ENCODE measurements at regions not wholly inside any gene's neighbourhood (a gene's known extent, or its start where the extent isn't known, plus 50 kb on each side); places are given as distances from the start of the nearest gene placed in this dataset.

DNA sequence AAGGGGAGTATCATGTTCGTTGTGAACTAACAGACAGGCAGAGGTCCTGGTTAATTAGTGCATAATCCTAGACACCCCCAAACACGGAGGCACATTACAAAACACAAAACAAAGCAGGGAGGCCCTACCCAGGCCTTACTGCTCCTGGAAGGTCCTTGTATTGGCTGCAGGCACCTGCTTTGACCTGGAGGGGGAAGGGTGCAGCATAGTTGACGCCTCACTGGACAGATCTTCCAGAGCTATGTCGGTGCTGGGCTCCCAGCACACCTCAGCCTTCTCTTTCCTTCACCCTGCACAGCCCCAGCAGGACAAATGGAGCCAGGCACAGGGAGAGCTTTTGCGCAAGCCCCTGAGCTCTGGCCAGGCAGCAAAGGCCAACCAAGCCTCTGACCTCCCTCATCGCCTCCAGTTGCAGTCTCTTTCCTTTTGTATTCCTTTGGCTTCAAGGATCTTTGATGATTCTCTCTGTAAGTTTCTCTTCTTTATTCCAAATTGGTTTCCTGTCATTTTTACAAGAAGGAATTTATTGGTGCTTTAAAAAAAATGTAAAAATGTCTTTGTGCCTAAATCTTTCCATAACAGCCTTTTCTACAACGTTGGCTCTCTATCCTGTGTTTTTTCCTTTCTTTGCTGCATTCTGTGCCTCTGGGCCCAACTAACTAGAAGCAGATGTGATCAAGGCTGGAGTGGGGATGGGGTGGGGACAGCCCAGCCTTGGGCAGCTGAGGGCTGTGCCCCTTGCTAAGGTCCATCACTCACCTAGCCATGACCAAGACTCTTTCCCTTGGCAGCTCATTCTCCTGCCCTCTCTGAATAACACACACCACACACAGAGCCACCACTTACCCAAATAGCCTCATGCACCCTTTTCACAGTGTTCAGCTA, 317.1 kb upstream of the NPVF start:
- DNase-seq (ENCODE audit: low read depth in 1 of 2, low spot score in 1 of 2), result no peak

DNA sequence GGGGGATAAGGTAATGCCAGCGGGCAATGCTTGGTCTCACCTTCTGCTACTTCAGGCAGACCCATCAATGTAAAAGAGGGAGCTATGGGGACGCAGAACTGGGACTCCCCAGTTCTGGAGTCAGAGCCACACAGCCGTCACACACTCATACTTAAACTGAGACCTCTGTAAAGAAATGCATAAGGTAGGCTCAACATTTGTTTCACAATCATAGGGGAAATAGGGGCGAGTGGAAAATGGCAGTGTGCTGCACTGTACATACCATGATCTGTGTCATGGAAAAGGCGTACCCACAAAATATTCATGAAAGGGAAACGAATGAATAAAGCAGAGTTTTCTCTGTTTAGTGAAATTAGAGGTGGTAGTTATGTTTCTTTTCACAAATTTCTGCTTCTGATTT, 318.0 kb upstream of the NPVF start:
- DNase-seq (ENCODE audit: low read depth in 1 of 2, low spot score in 1 of 2), result no peak

DNA sequence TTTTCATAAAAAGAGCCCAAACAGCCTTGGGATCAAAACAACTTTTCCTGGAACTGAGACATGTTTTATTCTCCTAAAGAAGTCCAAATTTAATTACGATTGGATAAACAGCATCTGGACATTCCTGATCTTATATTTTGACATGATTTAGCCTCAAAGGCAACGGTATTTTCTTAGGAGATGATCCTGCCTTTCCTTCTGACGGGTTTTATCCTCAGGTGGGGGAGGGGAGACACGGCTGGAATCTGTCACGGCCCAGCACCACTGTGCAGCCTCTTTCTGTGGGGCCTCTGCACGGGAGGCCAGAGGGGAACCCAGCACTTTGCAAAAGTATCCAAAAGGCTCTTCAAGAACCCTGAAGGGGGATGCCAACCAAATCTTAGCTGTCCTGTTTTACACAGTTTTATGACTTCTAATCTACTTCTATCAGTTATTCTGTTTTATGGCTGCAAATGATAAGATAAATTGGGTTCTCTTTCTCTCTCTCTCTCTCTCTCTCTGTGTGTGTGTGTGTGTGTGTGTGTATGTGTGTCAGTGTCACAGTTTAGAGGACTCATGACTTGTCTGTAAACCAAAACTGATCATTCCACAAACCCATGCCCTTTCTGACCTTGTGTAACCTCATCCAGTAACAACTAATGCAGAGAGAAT, 321.1 kb upstream of the NPVF start:
- no peak for DNase-seq (ENCODE audit: low read depth in 1 of 2, low spot score in 1 of 2)

DNA sequence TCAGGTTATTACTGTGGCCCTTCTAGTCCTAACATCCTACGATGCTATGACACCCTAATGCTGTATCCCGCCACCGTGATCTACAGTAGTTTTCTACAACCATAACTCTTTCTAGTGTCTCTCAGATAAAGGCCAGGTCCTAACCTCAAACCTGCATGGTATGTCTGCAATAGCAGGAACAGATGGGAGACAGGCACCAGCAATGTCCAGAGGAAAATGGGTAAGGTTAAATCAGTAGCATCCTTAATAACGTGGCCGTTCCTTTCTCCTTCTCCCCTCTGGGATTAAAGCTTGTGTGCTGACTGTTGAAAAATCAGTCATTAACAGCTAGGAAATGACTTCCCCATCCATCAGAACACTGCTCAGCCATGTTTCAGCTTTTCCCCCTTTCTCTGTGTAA, 321.9 kb upstream of the NPVF start:
- no peak for DNase-seq (ENCODE audit: low read depth in 1 of 2, low spot score in 1 of 2)

DNA sequence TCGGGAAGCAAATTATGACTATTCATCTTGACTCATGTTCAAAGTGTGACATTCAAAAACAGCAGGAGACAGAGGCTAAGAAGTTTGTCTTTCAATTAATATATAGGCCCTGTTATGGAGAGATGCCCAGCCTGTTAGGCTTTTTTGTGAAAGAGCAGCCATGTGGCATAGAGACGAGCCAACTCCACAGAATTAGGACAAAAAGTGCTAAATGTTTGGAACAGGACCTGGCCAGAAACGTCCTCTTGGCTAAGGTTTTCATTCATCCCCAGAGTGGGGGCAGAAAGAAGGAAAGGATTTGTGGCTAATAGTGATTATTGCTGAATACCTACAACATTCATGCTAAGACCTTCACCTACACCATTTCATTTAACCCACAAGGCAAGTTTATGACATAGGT, 324.7 kb upstream of the NPVF start:
- no peak for DNase-seq (ENCODE audit: low read depth in 1 of 2, low spot score in 1 of 2)

DNA sequence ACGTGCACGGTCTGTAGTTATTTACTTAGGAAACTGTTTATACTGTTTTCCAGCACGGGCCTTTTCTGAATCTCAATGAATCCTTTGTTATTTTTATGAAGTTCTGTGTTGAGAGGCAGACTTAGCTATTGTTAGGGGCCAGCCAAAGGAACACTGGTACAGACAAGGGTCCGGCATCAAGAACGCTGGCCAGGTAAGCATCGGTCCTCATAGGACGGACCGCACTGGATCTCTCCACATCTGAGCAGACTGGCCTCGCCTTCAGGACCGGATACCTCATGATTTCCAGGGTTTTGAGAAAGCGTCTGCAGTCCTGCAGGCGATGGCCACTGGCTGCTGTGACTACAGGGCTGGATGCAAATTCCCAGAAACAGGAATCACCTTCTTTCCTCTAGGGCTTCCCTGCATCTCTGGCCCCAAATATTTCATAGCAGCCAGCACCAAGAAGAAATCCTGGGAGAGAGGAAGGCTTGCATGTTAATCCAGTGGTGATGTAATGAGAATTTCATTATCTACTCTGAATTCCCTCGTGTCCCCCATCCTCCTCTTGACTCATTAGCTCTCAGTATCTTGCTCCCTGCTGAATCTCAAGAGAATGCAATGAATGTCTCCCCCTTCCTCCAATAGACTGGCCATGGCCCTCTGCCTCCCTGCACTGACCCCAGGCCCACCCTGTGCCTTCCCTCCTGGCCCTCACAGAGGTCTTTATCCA, 325.4 kb upstream of the NPVF start:
- no peak for DNase-seq (ENCODE audit: low read depth in 1 of 2, low spot score in 1 of 2)

DNA sequence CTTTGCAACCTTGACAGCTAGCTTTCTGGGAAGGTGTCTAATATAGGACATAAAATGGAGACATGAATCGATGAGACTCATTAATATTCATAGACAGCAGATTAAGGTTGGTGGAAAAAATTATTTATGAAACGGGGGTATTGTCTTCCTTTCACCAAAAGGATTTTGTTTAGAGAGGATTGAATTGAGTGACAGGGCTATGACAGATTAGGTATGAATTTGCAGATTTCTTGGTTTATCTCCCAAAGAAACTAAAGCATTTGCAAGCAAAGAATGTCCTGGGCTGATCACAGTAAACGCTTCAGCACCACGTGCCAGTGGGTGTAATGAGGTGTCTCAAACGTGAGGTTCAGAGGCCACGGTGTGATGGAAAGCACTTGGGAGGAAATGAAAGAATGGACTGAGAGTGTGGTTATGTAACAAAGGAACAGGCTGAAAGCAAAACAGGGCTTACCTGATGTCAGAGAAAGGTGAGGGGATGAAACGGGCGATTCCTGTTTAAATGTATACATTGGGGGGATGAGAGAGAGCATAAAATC, 329.2 kb upstream of the NPVF start:
- no peak for DNase-seq (ENCODE audit: low read depth in 1 of 2, low spot score in 1 of 2)

DNA sequence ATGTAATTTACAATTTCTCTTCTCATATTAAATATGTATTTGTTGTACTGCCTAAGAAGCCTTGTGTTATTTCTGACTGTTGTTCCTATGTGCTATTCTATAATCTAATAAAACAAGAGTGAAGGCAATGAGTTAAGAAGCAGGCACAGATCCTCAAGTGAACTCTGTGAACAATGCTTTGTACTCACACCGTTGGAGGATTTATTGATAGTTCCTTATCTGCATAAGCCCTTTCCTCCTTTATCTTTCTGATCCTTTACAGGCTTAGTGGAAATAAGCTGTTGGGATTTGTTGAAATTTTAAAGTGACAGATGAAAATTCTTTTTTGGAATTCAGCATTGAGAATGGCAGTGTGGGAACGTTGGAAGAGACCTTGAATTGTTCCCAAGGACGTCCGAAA, 329.6 kb upstream of the NPVF start:
- DNase-seq (ENCODE audit: low read depth in 1 of 2, low spot score in 1 of 2), result no peak

DNA sequence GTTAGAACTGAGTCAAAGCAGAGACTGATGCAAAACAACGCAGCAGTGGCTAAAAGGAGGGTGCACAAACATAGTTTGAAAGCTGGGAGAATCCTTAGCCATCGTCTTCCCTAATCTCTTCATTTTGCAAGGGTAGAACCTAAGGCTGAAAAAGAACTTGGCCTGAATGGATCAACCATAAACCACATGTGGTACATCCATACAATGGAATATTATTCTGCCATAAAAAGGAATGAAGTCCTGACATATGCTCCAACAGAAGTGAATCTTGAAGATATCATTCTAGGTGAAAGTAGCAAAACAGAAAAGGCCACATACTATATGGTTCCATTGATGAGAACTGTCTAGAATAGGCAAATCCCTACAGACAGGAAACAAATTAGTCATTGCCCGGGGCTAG, 330.3 kb upstream of the NPVF start:
- no peak for DNase-seq (ENCODE audit: low read depth in 1 of 2, low spot score in 1 of 2)

DNA sequence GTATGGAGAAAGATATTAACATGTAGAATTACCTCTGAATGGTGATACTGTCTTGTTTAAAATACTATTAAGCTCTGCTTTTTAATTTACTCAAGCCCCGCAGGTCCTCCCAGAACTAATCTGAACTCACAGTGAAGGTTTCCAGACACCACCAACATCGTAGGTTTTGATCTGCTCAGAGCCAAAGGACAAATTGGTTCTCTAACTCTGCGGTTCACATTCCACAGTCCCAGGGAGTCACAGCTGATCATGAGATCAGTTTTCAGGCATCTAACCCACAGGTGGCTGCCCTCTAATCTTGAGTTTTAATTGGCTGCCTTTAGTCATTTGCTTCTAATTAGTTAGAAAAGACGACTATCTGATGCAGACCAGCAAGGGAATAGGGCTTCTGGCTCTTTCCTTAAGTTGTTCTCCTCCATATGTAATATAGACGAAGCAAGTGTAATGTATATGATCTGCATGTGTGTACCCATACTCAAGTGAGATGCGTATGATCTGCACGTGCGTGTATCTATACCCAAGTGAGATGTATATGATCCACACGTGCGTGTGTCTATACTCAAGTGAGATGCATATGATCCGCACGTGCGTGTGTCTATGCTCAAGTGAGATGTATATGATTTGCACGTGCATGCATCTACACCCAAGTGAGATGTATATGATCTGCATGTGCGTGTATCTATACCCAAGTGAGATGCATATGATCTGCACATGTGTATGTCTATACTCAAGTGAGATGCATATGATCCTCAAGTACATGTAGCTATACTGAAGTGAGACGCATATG, 331.5 kb upstream of the NPVF start:
- no peak for DNase-seq (ENCODE audit: low read depth in 1 of 2, low spot score in 1 of 2)

DNA sequence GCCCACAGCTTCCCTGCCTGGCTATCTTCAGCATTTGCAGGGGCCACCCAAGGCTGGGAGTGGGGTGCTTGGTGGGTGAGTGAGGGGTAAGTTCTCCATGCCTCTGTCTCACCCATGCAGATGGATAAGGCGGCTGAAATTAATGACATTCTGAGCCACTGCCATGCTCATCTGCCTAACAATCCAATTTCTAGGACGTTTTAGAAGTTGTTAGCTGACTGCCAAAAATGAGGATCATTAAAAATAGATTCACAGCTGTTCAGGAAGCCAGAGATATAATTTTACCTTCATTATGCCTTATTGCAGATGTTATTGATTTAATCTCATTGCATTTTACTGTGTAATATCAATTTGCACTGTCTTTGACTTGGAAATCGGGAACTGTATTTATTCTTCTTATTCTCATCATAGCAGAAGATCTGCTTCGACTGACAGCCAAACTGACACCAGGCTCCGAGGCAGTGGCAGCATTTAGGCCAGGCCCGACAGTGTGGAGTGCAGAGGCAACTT, 334.4 kb upstream of the NPVF start:
- DNase-seq (ENCODE audit: low read depth in 1 of 2, low spot score in 1 of 2), result no peak

DNA sequence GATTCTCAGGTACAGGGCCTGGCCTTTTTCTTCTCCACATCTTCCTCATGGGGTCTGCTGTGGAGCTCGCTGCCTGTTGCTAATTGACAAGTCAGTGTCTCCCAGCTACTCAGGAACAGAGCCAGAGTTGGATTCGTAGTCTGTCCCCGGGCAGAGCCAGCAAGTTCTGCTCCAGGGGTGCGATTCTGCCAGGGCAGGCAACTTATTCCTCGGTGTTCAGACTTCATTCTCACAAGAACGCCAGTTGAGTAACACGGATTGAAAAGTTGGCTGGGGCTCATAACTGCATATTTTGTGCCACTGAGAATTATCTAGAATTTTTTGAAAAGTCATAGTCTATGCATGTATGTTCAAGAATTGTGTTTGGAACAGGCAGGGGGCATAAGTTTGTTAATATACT, 336.7 kb upstream of the NPVF start:
- no peak for DNase-seq (ENCODE audit: low read depth in 1 of 2, low spot score in 1 of 2)

DNA sequence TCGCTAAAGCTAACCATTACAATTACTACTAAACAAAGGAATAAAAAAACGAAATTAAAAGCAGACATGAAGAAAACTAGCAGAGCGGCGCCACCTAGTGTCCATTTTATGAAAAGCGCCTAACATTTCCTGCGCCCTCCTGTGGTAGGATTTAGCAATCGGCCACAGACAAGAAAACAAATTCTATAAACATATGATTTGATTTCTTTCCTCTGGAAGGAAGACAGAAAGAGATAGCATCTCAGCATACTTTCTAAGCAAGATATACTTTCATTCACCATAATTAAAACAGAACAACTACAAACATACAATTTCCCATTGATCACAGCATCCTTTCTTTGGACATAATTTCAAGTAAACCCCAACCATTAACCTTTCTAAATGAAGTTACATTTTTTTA, 337.7 kb upstream of the NPVF start:
- DNase-seq (ENCODE audit: low read depth in 1 of 2, low spot score in 1 of 2), result peak; percentile 32 to 35

DNA sequence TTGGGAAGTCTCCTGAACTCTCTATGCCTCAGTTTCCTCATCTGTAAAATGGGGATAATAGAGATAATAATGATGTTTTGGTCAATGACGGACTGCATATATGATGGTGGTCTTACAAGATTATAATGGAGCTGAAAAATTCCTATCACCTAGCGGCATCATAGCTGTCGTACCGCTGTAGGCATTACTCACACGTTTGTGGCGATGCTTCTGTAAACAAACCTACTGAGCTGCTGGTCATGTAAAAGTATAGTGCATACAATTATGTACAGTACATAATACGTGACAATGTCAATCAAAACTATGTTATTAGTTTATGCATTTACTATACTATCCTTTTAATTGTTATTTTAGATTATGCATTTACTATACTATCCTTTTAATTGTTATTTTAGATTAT, 339.1 kb upstream of the NPVF start:
- DNase-seq (ENCODE audit: low read depth in 1 of 2, low spot score in 1 of 2), result no peak

DNA sequence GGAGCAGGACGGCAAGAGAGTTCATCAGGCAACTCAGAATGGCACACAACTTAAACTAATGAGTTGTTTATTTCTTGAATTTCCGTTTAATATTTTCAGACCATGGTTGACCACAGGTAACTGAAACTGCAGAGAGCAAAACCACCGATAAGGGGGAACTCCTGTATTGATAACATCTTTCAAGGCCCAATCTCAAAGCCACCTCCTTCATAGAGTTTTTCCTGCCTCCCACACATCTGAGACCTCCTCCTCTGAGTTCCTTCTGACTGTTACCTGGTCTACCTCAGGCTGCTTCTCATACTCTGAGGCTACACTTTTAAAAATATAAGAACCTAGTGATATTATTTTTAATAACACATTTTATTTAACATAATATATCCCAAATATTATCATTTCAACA, 341.5 kb upstream of the NPVF start:
- DNase-seq (ENCODE audit: low read depth in 1 of 2, low spot score in 1 of 2), result no peak

DNA sequence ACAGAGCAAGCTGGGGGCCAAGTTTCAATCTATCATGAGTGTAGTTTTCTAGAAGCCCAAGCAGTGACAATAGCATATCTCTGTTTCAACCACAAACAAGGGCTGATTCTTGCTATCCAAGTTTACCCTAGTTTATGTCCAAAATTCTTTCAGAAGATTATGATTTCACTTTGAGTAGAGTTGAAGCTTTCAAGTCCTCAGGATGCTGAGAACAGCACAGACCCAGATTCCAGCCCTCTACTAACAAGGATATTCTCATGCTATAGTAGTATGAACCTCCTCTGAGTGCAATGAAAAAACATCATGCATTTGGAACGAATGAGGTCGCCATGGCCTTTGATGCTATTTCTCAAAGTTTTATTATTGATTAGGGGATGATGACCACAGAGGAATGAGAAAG, 344.1 kb upstream of the NPVF start:
- no peak for DNase-seq (ENCODE audit: low read depth in 1 of 2, low spot score in 1 of 2)

DNA sequence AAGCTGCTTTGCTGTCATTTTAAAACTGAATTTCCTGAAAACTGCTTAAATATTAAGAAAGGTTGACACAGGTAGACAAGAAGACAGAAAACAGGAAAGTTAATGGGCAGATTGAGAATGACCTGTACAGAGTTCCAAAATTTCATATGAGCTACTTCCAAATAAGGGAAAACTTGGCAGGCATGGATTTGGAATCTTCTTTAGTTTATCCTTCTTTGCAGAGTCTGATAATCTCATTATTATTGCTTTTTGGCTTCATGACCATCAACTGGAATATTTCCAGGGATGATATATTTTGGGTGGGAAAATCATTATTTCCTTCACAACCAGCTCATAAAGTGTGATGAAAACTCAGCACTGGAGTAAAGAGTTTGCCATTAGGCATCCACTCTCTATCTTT, 346.5 kb upstream of the NPVF start:
- no peak for DNase-seq (ENCODE audit: low read depth in 1 of 2, low spot score in 1 of 2)

DNA sequence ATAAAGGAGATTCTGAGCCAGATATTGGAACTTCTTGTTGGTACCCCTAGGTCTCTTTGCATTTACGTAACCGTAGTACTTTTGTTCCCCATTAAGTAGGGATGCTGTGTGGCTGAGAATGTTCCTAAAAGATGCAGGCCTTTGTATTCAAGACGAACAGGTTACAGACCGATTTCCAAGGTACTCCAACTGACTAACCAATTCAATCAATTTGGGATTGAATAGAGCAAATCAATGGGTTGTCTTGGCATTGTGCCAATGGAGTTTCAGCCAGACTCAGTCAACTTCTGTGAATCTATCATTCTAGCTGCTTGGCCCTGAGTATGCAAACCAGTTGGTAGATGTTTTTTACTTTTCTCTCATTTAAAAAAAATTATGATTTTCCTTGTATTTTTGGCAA, 347.3 kb upstream of the NPVF start:
- no peak for DNase-seq (ENCODE audit: low read depth in 1 of 2, low spot score in 1 of 2)

DNA sequence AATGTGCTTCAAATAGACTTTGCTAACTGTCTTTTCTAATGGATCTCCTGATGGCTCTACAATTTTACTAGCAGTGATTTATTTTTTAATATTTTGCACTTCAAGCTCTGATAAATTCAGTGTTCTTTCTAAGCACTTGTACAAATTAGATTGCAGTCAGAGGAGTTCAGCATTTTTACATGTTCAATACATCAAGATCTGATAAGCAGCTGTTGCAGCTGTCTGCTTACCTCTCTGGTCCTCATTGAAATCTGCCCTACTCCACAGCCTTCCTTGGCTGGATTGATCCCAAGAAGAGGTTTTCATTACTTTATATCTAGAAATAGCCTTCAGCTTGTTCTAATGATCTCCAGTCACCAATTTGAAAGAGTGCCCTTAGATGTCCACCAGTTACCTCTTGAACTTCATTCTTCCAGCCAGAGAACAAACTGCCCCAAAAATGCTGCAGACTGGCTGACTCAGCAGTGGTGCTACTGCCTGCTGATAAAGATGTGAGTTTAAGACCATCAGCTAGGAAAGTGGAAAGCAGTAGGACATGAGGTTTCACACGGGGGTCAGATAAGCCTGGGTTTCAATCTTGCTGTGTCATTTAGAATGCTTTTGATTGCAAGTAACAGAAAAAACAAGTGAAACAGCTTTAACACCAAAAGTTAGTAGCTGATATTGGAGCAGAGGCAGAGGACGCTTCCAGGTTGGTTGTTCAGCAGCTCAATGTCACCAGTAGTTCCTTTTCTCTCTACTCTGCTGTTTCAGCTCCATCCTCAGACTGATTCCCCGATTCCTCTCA, 350.9 kb upstream of the NPVF start:
- DNase-seq (ENCODE audit: low read depth in 1 of 2, low spot score in 1 of 2), result no peak

DNA sequence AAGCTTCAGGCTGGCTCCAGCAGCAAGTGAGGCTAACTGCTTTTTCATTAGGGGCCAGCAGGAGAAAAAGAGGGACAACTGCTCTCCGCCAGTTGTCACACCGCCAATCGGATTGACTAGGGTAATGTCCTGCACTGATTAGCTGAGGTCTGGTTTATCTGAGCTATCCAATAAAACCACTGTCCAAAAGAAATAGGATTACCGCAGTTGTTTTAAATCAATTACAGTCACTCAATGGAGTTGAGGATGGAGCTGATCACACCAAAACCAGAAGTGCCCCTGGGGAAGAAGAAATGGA, 351.4 kb upstream of the NPVF start:
- DNase-seq (ENCODE audit: low read depth in 1 of 2, low spot score in 1 of 2), result no peak

All from activated T-helper 1 cell treated with anti-CD3 and anti-CD28 coated beads, Interleukin-2, amount 50 U/mL, for 16 hours (primary cell).